LoVo (cell line): ENCODE measurements at regions not wholly inside any gene's neighbourhood (a gene's known extent, or its start where the extent isn't known, plus 50 kb on each side); places are given as distances from the start of the nearest gene placed in this dataset.
"Not testable (repeated sequence)": the region's sequence is repeated elsewhere in the genome, so short reads cannot be mapped to it uniquely, and the experiment has no call there.

Experiments used
- DNase-seq: peaks from one replicate; pipeline ENCODE4 v3.0.0-alpha.2; 2016; ENCODE audit warnings: low spot score

DNA sequence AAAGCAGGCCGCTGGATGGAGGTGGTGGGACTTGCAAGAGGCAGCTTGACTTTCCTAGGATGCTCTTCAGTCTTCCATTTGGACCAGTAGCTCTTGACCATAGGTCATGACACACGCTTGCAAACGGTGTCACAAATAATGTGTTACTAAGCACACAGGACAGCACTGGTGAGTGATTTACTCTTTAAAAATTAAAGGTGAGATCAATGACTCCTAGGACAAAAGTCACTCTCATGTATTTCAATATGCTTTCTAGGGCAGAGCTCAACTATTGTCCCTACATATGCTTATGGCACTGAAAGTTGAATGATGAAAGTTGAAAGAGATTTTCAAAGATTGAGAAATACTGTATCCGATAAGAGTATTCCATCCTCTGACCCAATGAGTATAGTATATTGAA, 496.7 kb downstream of the EBF1 start:
- DNase-seq: no peak

DNA sequence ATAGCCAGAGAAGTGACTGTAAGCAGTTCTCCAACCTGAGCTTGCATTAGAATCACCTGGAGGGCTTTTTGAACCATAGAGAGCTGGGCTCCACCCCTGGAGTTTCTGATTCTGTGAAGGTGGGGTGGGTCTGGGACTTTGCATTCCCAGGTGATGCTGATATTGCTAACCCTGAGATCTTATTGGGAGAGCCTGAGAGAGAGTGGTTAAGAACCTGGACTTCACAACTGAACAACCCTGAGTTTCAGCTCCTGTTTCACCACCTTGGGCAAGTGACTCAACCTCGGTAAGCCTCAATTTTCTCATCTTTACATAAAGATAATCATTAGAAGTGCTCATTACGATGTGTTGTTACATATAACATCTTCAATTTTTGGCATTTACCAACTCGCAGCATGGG, 498.6 kb downstream of the EBF1 start:
- DNase-seq: no peak

DNA sequence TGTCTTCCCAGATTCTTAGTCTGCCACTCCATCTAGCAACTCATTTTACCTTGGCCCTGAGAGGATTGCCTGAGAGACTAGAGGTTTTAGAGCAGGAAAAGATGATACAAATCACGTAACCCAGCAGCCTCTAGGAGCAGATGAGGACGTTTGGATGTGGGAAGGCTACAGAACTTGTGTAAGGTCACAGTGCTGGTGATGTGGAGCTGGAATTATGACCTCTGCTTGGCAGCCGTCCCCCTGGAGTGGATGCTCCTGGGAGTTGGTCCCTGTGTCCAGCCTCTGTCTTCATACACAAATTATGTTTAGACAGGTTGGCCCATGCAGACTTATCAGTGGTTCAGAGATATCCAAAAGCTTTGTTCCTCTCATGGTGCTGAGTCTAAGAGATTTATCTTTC, 499.0 kb downstream of the EBF1 start:
- DNase-seq: no peak

DNA sequence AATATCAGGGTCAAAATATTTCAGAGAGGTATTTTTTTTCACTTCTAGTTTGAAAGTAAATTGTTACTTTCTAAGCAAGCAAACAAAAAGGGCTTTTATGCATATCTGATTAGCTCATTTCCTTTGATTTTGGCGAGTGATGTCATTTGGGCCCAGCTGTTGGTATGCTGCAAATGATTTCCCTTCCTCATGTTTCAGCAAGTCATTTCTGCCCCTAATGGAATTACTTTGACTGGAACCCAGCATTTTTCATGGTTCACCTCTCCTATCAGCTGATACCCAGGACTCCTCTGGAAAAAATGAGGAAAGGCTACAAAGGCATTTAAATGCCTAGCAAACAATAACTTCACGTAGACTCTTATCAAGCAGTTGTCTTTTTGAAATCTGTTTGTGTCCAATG, 500.6 kb downstream of the EBF1 start:
- no peak for DNase-seq

DNA sequence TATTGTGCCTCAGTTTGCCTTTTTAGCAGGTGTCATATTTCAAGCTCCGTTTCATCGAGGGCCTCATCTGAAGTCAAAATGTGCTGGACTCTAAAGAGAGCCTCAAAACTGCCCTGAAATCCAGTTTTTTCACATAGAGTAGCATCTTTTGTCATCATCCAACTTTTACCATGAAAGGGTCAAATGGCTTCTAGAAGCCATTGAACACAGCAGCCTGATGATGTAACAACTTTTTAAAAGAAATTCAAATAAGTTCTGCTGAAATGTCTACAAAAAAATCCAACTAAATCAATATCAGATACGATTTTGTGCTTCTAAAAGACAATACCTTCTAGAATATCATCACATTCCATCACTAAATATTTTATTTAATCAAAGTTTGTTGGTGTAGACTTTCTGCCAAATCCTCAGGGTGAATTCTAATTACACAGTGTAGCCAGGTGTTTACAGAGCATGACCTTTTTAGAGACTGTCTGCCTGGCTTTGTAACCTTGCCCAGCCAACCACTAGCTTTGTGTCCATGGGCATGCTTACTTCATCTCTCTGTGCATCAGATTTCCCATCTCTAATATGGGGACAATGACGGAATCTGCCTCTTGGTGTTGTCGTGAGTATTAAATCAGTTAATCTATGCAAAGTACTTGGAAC, 505.0 kb downstream of the EBF1 start:
- DNase-seq: no peak

DNA sequence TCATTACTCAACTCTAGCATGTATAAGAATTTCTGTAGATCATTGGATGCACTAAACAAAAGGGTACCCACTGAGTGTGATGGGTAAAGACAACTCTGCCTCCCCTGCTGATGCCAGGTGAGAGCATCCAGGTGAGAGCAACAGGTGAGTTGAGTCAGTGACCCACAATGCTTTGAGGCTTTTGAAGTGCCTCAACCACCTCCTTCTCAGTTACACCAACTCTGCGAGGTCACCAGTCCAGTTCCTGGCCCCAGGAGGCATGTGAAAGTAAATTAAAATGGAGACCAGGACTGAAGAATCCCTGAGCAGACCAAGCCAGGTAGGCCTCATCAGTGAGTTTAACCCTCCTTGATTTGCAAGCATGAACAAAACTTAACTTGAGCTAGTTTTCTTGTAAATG, 505.8 kb downstream of the EBF1 start:
- no peak for DNase-seq

DNA sequence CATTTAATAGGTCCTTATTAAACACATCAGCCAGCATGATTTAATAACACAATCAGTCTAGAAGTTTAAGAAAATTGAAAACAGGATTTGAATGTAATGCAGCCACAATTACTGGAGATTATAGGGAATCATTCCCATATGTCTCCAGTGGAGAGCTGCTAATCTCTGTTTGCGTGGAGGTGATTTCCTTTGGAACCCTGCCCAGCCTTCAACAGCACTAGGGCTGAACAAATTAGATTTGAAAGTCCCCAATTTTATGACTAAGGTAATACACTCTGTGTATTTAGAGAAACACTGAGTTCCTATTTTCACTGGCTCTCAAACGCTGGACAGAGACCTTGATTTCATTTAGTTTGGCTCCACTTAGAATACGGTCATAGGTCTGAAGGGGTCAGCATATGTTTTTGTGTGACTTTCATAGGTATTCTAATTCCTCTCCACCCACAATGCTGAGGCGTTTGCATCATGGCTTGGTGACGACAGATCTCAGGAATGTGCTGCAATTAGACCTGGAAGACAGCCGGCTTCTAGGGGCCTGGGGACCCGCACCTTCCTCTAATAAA, 508.3 kb downstream of the EBF1 start:
- no peak for DNase-seq

DNA sequence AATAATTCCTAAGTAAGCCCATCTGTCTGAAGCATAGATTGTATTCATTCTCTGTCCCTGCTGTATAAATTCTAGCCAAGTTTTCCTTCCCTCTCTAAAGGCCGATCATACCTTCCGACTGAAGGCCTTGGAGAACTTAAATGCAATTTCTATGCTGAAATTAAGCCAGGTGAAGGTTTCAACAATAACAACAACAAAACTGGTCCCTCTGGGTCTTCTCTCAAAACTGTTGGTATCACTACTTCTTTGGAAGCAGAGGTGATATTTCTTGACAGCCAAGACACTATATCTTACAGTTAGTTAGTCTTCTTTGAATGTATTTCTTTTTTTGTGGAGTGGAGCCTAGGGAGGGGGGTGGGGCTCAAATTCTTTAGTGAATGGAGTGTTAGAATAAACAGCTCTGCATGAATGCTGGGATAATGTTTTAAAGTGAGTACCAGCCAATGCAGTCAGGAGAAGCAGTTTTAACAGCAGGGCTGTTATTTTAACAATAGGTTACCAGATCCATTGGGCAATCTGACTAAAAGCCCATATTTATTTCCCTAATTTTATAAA, 508.9 kb downstream of the EBF1 start:
- no peak for DNase-seq

DNA sequence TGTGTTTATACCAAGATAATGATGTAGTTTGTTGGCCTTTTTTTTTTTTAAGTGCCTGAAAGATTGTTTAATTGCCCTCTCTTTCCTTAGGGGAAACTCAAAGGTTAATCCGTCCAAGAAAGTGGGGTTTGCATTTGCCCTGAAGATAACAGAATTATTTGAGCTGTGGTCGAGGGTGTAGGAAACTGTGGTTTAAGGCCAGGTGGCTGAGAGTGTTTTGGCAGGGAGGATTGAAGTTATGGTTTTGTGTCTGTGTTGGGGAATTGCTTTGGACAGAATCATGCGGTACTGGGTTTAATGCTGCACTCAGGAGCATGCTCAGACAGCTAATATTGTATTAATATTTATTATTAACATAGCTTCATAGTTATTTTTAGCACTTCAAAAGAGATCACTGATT, 509.8 kb downstream of the EBF1 start:
- no peak for DNase-seq

DNA sequence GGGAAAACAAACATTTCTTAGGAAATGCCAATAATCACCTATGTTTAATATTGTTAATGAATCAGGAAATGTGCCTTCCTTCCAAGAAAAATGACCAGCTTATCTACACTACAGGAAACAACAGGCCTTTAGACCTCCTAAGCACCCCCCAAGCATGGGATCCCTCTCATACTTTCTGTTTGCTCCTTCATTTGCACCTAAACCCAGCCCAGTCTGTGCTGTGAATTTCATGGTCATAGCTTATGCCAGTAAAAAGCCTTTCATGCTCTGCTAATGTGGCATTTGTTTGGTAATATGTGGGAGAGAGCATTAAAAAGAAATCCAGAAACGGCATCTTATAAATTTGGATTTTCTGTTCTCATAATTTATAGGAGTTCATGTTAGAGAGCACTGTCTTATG, 511.1 kb downstream of the EBF1 start:
- no peak for DNase-seq

DNA sequence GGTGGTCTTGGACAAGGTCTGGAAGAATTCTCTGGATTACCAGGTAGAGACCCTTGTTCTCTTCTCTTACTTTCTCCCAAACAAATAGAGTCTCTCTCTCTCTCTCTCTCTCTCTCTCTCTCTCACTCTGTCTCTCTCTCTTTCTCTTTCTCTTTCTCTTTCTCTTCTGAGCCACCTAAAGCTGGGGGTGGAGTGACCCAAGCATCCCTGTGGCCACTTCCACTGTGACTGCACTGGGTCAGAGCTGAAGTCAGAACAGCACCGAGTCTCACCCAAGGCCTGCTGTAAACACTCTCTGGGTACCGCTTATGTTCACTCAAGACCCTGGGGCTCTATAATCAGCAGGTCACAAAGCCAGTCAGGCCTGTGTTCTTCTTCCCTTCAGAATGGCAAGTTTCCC, 513.7 kb downstream of the EBF1 start:
- DNase-seq: no peak

DNA sequence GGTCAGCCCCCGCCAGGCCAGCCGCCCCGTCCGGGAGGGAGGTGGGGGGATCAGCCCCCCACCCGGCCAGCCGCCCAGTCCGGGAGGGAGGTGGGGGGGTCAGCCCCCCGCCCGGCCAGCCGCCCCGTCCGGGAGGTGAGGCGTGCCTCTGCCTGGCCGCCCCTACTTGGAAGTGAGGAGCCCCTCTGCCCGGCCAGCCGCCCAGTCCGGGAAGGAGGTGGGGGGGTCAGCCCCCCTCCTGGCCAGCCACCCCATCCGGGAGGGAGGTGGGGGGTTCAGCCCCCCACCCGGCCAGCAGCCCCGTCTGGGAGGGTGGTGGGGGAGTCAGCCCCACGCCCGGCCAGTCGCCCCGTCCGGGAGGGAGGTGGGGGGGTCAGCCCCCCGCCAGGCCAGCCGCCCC, 517.0 kb downstream of the EBF1 start:
- not testable (repeated sequence) for DNase-seq

DNA sequence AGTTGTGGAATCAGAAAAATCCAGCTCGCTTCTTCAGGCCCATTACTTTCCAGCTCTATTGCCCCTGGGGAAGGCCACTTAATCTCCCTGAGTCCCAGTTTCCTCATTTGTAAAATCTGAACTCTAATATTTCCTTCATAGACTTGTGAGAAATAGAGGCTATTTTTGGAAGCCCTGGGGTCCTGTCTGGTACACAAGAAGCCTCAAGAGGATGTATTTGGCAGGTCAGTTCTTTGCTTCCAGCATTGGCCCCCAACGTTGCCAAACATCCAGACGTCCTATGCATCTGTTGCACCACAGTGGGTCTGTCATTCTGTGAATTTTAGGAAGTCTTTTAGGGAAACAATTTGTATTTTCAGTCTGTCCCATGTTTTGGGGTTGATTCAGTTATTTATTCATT, 525.9 kb downstream of the EBF1 start:
- no peak for DNase-seq

DNA sequence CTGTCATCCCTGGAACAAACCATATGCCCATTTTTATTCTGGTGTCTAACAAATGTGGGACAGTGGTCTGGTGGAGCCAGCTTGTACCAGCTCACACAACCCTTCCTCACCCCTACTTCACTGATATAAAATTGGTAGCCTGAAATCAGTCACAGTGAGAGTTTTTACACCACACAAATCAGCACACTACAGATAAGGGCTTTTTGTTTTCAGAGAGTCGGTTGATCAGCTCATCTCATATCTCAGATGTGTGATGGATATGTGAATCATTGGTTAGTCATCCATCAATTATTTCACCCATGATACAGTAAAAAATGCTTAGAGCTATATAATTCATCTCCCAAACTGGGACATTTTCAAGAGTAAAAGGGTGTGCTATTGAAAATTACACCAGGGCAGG, 529.2 kb downstream of the EBF1 start:
- DNase-seq: no peak

DNA sequence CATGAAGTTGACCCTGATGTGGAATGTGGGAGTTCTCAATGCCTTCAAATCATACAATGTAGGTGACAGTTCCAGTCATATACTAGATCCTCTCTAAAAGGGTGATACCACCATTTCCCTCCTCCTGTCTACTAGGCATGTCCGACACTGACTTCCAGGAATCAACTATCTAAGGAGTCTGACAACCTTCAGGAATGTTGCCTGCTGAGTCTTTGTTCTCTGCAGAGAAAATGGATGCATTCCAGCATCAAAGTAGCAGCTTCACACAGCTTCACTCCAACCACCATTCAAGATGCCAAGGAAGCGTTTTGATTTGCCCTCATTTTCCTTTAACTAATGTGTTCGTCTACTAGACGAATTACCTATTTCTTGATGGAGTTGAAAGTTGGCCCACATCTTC, 530.2 kb downstream of the EBF1 start:
- no peak for DNase-seq

DNA sequence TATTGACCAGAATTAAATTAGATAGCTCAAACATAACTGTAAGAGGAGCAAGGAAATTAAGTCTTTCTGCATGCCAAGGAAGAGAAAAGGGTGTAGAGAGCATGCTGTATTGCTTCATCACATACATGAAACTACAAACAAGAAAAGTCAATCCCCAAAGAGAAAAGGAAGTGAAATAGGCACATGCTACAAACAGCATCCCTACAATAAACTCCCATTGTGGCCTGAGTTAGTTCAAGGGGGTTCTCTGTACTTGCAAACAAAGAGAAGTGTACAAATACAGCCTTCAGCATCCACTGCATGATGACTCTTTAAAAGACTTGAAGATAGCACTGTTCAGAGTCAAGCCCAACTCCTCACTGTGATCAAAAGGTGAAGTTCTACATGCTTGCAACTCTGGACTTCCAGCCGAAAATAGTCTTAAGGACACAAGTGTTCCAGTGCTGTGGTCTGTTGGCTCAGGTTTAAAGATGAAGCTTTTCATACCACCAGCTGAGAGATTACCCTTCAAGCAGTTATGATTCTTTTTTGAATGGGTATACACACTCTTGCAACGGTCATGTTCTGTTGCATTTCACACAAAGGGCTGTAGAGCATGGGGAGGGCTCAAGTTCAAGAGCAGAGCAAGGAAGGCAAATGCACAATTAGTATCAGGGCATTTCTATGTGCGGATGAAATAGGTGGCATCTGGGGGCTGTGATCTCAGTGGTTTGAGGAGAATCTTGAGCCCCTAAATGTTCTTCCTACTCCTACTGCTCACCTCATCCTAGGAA, 534.5 kb downstream of the EBF1 start:
- no peak for DNase-seq

DNA sequence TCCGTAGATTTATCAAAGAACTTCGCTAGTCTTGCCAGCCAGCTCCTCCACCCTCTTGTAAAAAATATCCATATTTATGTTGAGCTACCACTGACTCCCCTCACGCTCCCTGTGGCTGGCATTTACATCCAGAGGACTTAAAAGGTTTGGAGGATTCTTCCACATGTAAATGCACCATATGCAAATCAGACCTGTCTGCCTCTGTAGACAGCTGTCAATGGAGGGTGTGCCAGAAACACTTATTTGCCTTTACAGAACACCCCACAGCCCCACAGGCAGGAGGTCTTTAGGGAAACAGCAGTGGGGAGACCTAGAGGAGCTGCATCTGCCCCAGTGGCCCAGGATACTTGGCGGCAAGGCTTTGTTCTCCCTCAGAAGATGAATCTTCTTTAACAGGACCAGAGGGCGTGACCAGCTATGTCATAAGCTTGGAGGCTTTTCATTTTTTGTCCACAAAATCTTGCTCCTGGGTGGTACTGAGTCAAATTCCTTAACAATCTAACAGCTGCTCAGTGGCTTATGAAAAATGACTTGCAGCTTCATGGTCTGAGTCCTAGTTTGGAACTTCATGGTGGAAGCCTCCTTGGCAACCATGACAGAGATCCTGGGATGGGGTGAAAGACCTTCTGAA, 535.8 kb downstream of the EBF1 start:
- DNase-seq: no peak

DNA sequence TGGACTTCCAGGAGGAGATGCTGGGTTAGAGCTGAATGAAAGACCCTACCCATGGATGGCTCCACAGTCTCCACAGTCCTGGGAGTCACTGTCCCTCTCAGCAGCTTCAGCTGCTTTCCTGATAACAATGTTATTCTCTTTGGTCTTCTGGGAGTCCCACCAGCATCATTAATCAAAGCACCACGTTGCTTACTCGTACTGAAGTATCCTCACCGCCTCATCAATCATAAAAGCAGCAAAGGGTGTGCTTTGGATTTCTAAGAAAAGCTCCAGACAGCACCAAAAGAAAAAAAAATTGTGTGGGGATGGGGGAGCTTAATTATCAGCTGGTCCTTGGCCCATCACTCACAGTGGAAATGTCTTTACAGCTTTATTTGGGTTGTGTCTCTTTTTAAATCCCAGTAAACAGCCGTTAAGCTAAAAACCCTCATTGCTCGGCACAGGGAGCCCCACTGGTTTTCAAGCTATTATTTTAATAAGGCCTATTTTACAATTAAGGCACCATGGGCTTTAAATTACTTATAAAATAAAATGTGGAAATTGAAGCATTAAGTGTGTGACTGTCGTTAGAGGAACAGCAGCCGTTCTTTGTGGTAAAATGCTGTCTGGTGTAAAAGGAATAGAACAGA, 538.0 kb downstream of the EBF1 start:
- DNase-seq: no peak

DNA sequence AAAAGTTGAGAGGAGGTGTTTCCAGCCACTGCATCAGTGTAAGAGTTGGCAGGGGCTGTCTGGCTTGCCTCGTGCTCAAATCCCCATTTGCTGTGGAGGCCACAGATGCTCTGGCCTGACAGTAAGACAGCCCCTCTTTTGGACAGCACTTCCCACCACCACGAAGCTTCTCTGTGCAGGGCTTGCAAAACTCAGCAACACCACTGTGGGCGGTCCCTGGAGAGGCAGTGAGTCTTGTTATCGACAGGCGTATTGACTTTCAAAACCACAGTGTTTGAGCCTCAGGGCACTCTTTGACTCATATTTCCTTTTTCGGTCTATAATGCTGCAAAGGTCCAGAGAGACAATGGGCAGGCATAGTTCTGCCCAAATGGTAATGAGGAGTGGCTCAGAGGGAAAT, 539.5 kb downstream of the EBF1 start:
- no peak for DNase-seq

DNA sequence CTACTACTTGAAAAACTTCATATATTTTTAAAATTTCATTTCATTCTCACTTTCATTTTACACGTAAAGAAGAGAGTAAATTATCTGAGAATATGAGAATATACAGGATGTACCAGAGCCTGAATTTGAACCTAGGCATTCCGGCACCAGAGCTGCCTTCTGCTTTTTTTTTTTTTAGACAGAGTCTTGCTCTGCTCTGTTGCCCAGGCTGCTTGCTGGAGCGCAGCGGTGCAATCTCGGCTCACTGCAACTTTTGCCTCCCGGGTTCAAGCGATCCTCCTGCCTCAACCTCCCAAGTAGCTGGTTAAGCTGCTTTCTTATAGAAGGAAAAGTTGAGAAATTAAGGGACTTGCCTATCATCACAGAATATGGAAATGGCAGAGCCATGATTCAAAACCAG, 540.1 kb downstream of the EBF1 start:
- no peak for DNase-seq

DNA sequence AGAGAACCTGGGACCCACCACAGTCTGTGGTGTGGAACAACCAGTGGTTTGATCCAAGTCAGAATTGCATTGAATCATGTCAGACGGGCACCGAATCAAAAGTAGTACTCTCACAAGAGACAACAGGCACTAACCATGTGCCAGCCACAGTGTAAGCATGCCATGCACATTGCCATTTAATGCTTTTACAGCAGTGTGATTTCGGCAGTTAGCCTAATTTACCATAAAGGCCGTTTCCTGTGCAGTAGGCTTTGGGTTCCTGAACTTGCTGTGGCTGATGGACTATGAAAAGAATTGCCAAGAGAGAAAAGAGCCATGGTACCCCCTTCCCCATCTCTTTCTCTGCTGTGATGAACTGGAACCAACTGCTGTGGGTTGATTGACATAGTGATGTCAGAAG, 540.6 kb downstream of the EBF1 start:
- no peak for DNase-seq

DNA sequence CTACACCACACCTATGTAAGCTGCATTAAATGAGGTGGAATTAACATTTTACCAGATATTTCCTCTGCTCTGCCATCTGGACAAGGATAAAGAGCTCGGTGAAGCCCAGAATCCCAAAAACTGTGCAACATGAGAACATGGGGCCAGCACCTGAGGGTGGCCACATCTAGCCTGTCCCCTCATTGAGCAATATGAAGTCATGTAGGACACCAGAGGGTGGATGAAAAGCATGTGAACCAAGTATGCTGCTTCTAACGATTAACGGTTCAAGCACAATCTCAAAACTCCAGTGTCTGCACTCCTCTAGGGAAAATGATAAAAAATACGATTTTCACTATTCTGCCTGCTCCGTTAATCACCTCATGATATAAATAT, 545.8 kb downstream of the EBF1 start:
- no peak for DNase-seq
